Ovary (tissue), 7 donors: ENCODE measurements at regions not wholly inside any gene's neighbourhood (a gene's known extent, or its start where the extent isn't known, plus 50 kb on each side); places are given as distances from the start of the nearest gene placed in this dataset.

ENCODE experiments used
- DNase-seq, 5 donors: peaks; one replicate each; pipeline ENCODE4 v3.0.0-alpha.2; 2019 to 2020
- H3K27ac ChIP-seq, 2 donors: fragments of 200-600 bp; one replicate each; pipeline versions ENCODE4 v1.5.1 to v1.8.0; 2019 to 2022
- H3K27me3 ChIP-seq: fragments of 200-600 bp; one replicate; pipeline ENCODE4 v1.8.0; 2022
- H3K36me3 ChIP-seq: fragments of 200-600 bp; sonication (generic); one replicate; pipeline ENCODE4 v1.5.1; 2019
- H3K4me1 ChIP-seq: one replicate; pipeline ENCODE4 v1.8.1; 2013; ENCODE audit warnings: mild to moderate bottlenecking, moderate library complexity; ENCODE audit not compliant: insufficient read depth
- H3K4me3 ChIP-seq: fragments of 200-600 bp; sonication (generic); one replicate; pipeline ENCODE4 v1.5.1; 2017
- H3K9me3 ChIP-seq, 2 donors: fragments of 200-600 bp in 1 of 2; sonication (generic) in 1 of 2; one replicate each; pipeline versions ENCODE4 v1.5.1 to v1.8.1; 2013 to 2019; ENCODE audit warnings: mild to moderate bottlenecking in 1 of 2, moderate library complexity in 1 of 2
- CTCF ChIP-seq, 3 donors: fragments of 450-650 bp in 2 of 3; fragments of 200-600 bp in 1 of 3; IDR thresholded peaks; one replicate each; pipeline versions ENCODE4 v1.5.1 to v1.8.0; 2016 to 2022; ENCODE audit warnings: antibody characterized with exemption in 3 of 3, mild to moderate bottlenecking in 1 of 3
- EP300 ChIP-seq: sonication (generic); formaldehyde crosslinking; IDR thresholded peaks from one replicate; pipeline ENCODE4 v1.6.1; 2017; ENCODE audit warnings: antibody characterized with exemption
- POLR2A ChIP-seq: fragments of 450-650 bp; IDR thresholded peaks from one replicate; pipeline ENCODE4 v1.6.1; 2017; ENCODE audit warnings: antibody characterized with exemption, mild to moderate bottlenecking, moderate library complexity
- WGBS, 3 donors: extraction: QIAGEN DNeasy Blood & Tissue Kit in 1 of 3; methylation state at CpG; one replicate each; pipeline versions ENCODE4 v1.1.5 to v1.1.7; 2013 to 2017; 5-methylcytosine and 5-hydroxymethylcytosine counted together
- intact Hi-C, 4 donors: fragments of 100-400 bp; cut with DNase I; formaldehyde crosslinking; loops; one replicate each; pipeline versions ENCODE4 v1.11.0 to v1.15.1; 2022 to 2023
- donor health status: DM: no; HTN: no; CAD: no; lungs with moderate emphysema.
- donor health status: DM: no; HTN: no; CAD: no.
- donor health status: Bipolar disorder and iron deficiency.
- donor health status: DM: no; HTN: no; CAD: no.
- donor health status: DM: yes; HTN: yes; CAD: no.

GRCh38 chr20:48278961-48279481, 493.7 kb upstream of the SULF2 start:
- Histone ChIP-seq H3K36me3 (no peaks in the 10 kb centered on the region), H3K4me3 (no peak overlapping the region), H3K27ac (no peak overlapping the region), H3K9me3 (no peaks in the 10 kb centered on the region), H3K4me1 (peaks cover 3% of the 10 kb centered on the region), H3K27me3 (no peaks in the 10 kb centered on the region)
- 22 to 35% (median 23%) methylated on average over 2 of the region's 2 CpGs for WGBS, 3 donors
- no peak for DNase-seq
- TF ChIP-seq POLR2A (no peak), EP300 (no peak), CTCF (IDR thresholded peaks at IDR 0.05) (no peak)
- intact Hi-C loops: no loop called here

DNA sequence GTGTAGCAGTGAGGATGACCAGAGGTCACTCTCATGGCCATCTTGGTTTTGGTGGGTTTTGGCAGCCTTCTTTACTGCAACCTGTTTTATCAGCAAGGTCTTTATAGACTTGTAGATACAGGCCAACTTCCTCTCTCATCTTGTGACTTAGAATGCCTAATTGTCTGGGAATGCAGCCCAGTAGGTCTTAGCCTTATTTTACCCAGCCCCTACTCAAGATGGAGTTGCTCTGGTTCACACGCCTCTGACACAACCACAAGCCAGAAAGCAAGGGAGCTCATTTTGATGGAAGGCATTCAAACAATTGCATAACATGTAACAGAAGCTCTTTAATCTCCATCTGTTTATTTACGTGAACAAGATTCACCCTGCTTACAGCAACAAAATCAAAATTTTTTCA, 492.0 kb upstream of the SULF2 start:
- 82% methylated on average over 2 of the region's 2 CpGs for WGBS, 3 donors
- Histone ChIP-seq H3K27ac (no peak overlapping the region), H3K4me3 (no peak overlapping the region), H3K4me1 (no peaks in the 10 kb centered on the region), H3K27me3 (no peaks in the 10 kb centered on the region), H3K36me3 (no peaks in the 10 kb centered on the region), H3K9me3 (no peaks in the 10 kb centered on the region)
- no peak for TF ChIP-seq CTCF (IDR thresholded peaks at IDR 0.05)
- no peak for TF ChIP-seq POLR2A
- TF ChIP-seq EP300: no peak
- intact Hi-C loops: no loop called here
- DNase-seq: no peak

GRCh38 chr20:48276021-48276342, 490.7 kb upstream of the SULF2 start:
- DNase-seq: no peak
- H3K4me1 ChIP-seq: no peaks in the 10 kb centered on the region
- no peak overlapping the region for H3K4me3 ChIP-seq
- WGBS, 3 donors: 90 to 100% (median 91%) methylated on average over 3 of the region's 3 CpGs
- TF ChIP-seq POLR2A: no peak
- no peak for TF ChIP-seq EP300
- TF ChIP-seq CTCF (IDR thresholded peaks at IDR 0.05): no peak
- no peak overlapping the region for H3K27ac ChIP-seq
- H3K27me3 ChIP-seq: no peaks in the 10 kb centered on the region
- intact Hi-C loops: no loop called here
- no peaks in the 10 kb centered on the region for H3K9me3 ChIP-seq
- no peaks in the 10 kb centered on the region for H3K36me3 ChIP-seq

GRCh38 chr20:48275286-48276020, 490.2 kb upstream of the SULF2 start:
- WGBS, 3 donors: 72 to 79% (median 76%) methylated on average over 6 of the region's 6 CpGs

More at GRCh38 chr20:48275286-48276020, 490.2 kb upstream of the SULF2 start:
- Histone ChIP-seq H3K36me3 (no peaks in the 10 kb centered on the region), H3K27ac (no peak overlapping the region), H3K4me3 (no peak overlapping the region), H3K27me3 (no peaks in the 10 kb centered on the region), H3K4me1 (no peaks in the 10 kb centered on the region), H3K9me3 (no peaks in the 10 kb centered on the region)
- no peak for TF ChIP-seq CTCF (IDR thresholded peaks at IDR 0.05)
- intact Hi-C loops: no loop called here
- no peak for DNase-seq
